MV-4-11 (cell line): ENCODE measurements at regions not wholly inside any gene's neighbourhood (a gene's known extent, or its start where the extent isn't known, plus 50 kb on each side); places are given as distances from the start of the nearest gene placed in this dataset.

ENCODE experiments used
- DNase-seq: peaks from one replicate; lab custom pipeline; 2025; lab: John Stamatoyannopoulos, UW

GRCh38 chr6:23308166-23308565 is 738.8 kb downstream of the HDGFL1 start:
- DNase-seq = no peak

- no peak for DNase-seq
These were observed 741.8 kb downstream of the HDGFL1 start for GRCh38 chr6:23311211-23311610.

- DNase-seq = no peak
These were observed 746.8 kb downstream of the HDGFL1 start for GRCh38 chr6:23316131-23316530.

GRCh38 chr6:23316931-23317330 is 747.6 kb downstream of the HDGFL1 start:
- no peak for DNase-seq

- DNase-seq = no peak
These were observed 750.2 kb downstream of the HDGFL1 start for GRCh38 chr6:23319582-23319981.

GRCh38 chr6:23320471-23321015 is 751.2 kb downstream of the HDGFL1 start:
- no peak for DNase-seq

- no peak for DNase-seq
These were observed 754.5 kb downstream of the HDGFL1 start for GRCh38 chr6:23323897-23324296.

- no peak for DNase-seq
These were observed 755.7 kb downstream of the HDGFL1 start for GRCh38 chr6:23325065-23325464.

- DNase-seq = no peak
These were observed 758.3 kb downstream of the HDGFL1 start for GRCh38 chr6:23327621-23328020.

GRCh38 chr6:23329086-23329485 is 759.7 kb downstream of the HDGFL1 start:
- DNase-seq = no peak

- DNase-seq = no peak
These were observed 761.3 kb downstream of the HDGFL1 start for GRCh38 chr6:23330632-23331031.

GRCh38 chr6:23334360-23334759 is 765.0 kb downstream of the HDGFL1 start:
- DNase-seq = no peak

GRCh38 chr6:23335894-23336293 is 766.5 kb downstream of the HDGFL1 start:
- no peak for DNase-seq

GRCh38 chr6:23339268-23339667 is 769.9 kb downstream of the HDGFL1 start:
- no peak for DNase-seq

- DNase-seq = no peak
These were observed 770.9 kb downstream of the HDGFL1 start for GRCh38 chr6:23340271-23340670.

- DNase-seq = no peak
These were observed 774.4 kb downstream of the HDGFL1 start for GRCh38 chr6:23343610-23344306.

- DNase-seq = no peak
These were observed 777.8 kb upstream of the NRSN1 start for GRCh38 chr6:23348185-23348584.

- DNase-seq = no peak
These were observed 776.4 kb upstream of the NRSN1 start for GRCh38 chr6:23349521-23350147.

GRCh38 chr6:23350752-23351453 is 775.1 kb upstream of the NRSN1 start:
- DNase-seq = no peak

GRCh38 chr6:23354004-23354403 is 772.0 kb upstream of the NRSN1 start:
- no peak for DNase-seq

- no peak for DNase-seq
These were observed 768.7 kb upstream of the NRSN1 start for GRCh38 chr6:23357185-23357766.

GRCh38 chr6:23365732-23366131 is 760.3 kb upstream of the NRSN1 start:
- DNase-seq = peak; percentile 36

- DNase-seq = no peak
These were observed 758.7 kb upstream of the NRSN1 start for GRCh38 chr6:23367311-23367710.
